Fibroblast of villous mesenchyme (primary cell): ENCODE measurements at regions not wholly inside any gene's neighbourhood (a gene's known extent, or its start where the extent isn't known, plus 50 kb on each side); places are given as distances from the start of the nearest gene placed in this dataset.

Source experiments
- DNase-seq: peaks from one replicate; pipeline ENCODE4 v3.0.0-alpha.2; 2010; ENCODE audit warnings: low read depth
- H3K4me3 ChIP-seq: 2 replicates; pipeline ENCODE4 v1.5.1; 2011; ENCODE audit warnings: low read depth, mild to moderate bottlenecking, low read length
- CTCF ChIP-seq: IDR thresholded peaks from 2 replicates; pipeline ENCODE4 v1.5.1; 2012; ENCODE audit warnings: low read depth, mild to moderate bottlenecking, low read length; ENCODE audit not compliant: insufficient read depth

- TF ChIP-seq CTCF: no peak
- no peak overlapping the region for H3K4me3 ChIP-seq
- no peak for DNase-seq
Measured at GRCh38 chr14:54114941-54115340, 158.3 kb upstream of the BMP4 start.

- TF ChIP-seq CTCF: no peak
- H3K4me3 ChIP-seq: no peak overlapping the region
- DNase-seq: no peak
Measured at GRCh38 chr14:54116198-54116885, 159.7 kb upstream of the BMP4 start.

GRCh38 chr14:54116972-54117371 lies 160.3 kb upstream of the BMP4 start:
- DNase-seq: no peak
- TF ChIP-seq CTCF: no peak
- H3K4me3 ChIP-seq: no peak overlapping the region

GRCh38 chr14:54117396-54117795 lies 160.8 kb upstream of the BMP4 start:
- H3K4me3 ChIP-seq: no peak overlapping the region
- DNase-seq: no peak
- TF ChIP-seq CTCF: no peak

GRCh38 chr14:54117924-54118323 lies 161.3 kb upstream of the BMP4 start:
- TF ChIP-seq CTCF: no peak
- no peak for DNase-seq
- no peak overlapping the region for H3K4me3 ChIP-seq

- TF ChIP-seq CTCF: no peak
- no peak overlapping the region for H3K4me3 ChIP-seq
Measured at GRCh38 chr14:54120260-54120659, 163.6 kb upstream of the BMP4 start.

GRCh38 chr14:54121466-54122027 lies 164.9 kb upstream of the BMP4 start:
- no peak for TF ChIP-seq CTCF
- no peak for DNase-seq
- H3K4me3 ChIP-seq: no peak overlapping the region

More at GRCh38 chr14:54120260-54120659, 163.6 kb upstream of the BMP4 start:
- DNase-seq: no peak
